Coronary artery (tissue), 2 donors: ENCODE measurements at regions not wholly inside any gene's neighbourhood (a gene's known extent, or its start where the extent isn't known, plus 50 kb on each side); places are given as distances from the start of the nearest gene placed in this dataset.
"Not testable (repeated sequence)": the region's sequence is repeated elsewhere in the genome, so short reads cannot be mapped to it uniquely, and the experiment has no call there.

ENCODE experiments used
- DNase-seq: peaks from one replicate; pipeline ENCODE4 v3.0.0-alpha.2; 2017; ENCODE audit warnings: low spot score
- H3K27ac ChIP-seq, 2 donors: fragments of 200-600 bp; sonication (generic); one replicate each; pipeline ENCODE4 v1.5.1; 2016 to 2019
- H3K4me3 ChIP-seq: fragments of 200-600 bp; sonication (generic); 2 replicates; pipeline ENCODE4 v1.5.1; 2016; ENCODE audit warnings: mild to moderate bottlenecking, moderate library complexity
- CTCF ChIP-seq: fragments of 200-600 bp; sonication (generic); IDR thresholded peaks from one replicate; pipeline ENCODE4 v1.5.1; 2019; ENCODE audit warnings: antibody characterized with exemption

DNA sequence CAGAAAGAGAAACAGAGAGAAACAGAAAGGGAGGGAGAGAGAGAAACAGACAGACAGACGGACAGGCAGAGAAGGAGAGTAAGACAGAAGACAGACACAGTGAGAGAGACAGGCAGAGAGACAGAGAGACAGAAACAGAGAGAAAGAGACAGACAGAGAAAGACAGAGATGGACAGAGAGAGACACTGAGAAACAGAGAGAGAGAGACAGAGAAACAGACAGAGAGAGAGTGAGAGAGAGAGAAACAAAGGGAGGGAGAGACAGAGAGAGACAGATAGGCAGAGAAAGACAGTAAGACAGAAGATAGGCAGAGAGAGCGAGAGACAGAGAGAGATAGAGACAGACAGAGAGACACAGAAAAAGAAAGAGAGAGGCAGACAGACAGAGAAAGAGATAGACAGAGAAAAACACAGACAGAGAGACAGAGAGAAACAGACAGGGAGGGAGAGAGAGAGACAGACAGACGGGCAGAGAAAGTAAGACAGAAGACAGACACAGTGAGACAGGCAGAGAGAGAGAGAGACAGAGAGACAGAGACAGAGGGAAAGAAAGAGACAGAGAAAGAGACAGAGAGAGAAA lies 753.4 kb upstream of the DEFB115 start:
- Histone ChIP-seq H3K27ac (no peak overlapping the region), H3K4me3 (no peak overlapping the region)
- DNase-seq: no peak
- no peak for TF ChIP-seq CTCF

DNA sequence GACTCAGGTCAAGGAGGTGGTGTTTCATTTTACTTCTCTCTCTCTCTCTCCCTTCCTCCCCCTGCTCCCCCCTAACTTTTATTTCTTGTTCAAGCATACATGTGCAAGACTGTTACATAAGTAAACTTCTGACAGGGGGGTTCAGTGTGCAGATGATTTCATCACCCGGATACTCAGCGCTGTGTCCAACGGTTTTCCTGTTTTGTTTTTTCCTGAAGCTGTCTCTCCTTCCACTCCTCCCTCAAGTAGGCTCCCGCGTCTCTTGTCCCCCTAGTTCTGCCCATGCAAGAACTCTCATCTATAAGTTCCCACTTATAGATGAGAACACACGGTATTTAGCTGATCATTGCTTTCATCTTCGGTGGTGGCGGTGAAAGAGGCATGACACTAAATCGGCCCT lies 751.9 kb upstream of the DEFB115 start:
- no peak for TF ChIP-seq CTCF
- Histone ChIP-seq H3K27ac (no peak overlapping the region), H3K4me3 (no peak overlapping the region)
- DNase-seq: no peak

- DNase-seq: no peak
- Histone ChIP-seq H3K27ac (no peak overlapping the region), H3K4me3 (no peak overlapping the region)
- TF ChIP-seq CTCF: no peak
Observed at GRCh38 chr20:30506100-30506499, 751.4 kb upstream of the DEFB115 start.

DNA sequence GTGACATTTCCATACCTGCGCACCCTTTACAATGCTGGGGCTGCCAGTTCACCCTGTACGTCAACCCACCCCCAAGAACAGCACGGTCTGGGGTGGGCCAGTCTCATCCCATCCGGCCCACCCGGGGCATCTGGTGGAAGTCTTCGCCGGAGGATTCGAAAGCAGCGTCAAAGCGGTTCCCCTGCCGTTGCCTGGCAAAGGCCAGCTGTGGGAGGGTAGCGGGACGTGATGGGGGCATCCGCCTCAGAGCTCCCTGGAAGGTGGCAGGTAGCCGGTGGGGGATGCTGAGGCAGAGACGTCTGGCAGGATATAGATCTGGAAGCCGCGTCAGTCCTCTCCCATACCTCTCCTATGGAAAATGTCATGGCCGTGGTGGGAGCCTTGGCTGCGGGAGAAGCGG lies 749.1 kb upstream of the DEFB115 start:
- not testable (repeated sequence) for DNase-seq, H3K27ac ChIP-seq

DNA sequence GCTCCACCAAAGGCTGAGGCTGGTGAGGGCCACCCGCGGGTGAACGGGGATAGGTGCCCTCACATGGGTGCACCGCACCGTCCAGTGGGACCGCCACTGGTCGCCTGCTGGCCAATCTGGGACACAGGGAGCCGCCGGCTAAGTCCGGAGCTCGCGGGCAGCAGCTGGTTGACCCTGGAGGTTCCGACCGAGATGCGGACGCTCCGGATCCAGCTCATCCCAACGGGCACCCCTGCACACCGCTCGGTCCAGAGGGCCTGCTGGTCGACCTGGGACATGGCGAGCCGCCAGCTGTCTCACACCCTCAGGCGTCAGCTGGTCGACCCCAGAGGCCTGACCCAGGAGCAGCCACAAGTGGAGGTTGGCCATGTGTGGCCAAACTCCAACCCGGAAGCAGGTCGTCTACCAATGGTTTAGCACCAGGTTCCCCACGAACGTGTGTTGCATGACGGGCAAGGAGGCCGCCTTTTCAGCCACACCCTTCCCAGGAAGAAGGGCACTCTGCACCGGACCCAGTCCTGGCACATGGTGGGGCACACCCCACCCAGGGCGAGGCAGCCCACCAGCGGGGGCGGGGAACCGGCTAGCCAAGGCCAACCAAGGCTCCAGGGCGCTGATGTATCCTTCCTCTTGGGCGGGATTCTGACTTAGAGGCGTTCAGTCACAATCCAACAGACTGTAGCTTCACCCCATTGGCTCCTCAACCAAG lies 746.0 kb upstream of the DEFB115 start:
- TF ChIP-seq CTCF: no peak
- no peak for DNase-seq
- no peak overlapping the region for H3K27ac ChIP-seq
- no peak overlapping the region for H3K4me3 ChIP-seq

More for the DNA sequence above, 749.1 kb upstream of the DEFB115 start:
- H3K4me3 ChIP-seq: not testable (repeated sequence)

DNA sequence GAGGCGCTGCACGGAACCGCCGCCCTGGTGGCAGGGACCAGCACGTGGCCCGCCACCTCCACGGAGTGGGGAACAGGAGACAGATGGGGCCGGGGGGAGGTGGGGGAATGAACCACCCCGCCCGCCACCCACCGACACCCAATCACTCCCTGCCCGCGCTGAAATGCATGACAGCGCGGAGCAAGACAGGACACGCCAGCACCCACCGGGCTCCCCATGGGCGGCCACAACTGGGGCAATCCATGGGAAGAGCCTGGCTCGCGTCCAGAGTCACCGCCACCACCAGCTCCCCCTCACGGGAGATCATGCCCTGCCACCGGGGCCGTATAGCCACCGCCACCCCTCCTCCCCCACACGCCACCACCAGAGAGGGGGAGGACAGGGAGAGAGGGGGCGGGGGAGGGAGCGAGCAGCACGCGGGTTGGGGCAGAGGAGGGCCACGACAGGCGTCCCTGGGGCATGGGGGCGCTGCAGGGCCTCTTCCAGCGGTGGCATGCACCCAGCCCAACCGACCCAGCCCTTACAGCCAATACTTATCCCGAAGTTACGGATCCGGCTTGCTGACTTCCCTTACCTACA lies 744.3 kb upstream of the DEFB115 start:
- Histone ChIP-seq H3K4me3 (no peak overlapping the region), H3K27ac (no peak overlapping the region)
- DNase-seq: no peak
- TF ChIP-seq CTCF: no peak

- not testable (repeated sequence) for H3K27ac ChIP-seq, DNase-seq, H3K4me3 ChIP-seq
Observed at GRCh38 chr20:30515915-30516314, 741.5 kb upstream of the DEFB115 start.

- not testable (repeated sequence) for DNase-seq, H3K27ac ChIP-seq, H3K4me3 ChIP-seq
Observed at GRCh38 chr20:30518906-30519305, 738.6 kb upstream of the DEFB115 start.

DNA sequence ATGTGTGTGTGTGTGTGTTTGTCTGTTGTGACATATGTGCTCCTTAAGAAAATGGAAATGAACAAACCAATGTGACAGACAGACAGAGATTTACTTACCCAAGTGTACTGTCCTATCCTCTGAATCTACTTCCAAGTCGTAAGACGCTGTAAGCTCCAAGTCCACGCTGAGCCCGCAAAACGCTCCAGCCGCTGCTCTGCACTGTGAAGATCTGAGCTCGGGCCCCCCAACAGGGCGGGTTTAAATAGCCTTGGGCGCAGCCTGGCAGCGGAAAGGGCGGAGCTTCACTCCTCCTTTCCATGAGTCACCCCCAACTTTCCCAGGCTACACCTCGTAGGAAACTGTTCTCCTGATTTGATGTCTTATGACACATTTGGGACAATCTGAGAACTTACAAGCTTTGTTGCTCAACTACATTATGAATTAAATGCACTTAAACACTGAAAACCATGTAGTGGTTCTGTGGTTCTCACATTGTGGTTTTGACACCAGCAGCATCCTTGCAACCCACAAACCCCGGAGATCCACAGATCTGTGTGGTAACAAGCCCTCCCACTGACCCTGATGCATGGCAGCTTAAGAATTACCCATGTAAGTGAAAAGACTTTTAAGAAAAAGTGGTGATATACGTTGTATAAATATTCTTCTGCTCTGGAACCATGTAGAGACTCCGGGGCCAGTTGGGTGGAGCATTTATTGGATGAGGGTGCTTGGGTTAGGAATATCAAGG lies 735.6 kb upstream of the DEFB115 start:
- not testable (repeated sequence) for H3K4me3 ChIP-seq, DNase-seq, H3K27ac ChIP-seq

DNA sequence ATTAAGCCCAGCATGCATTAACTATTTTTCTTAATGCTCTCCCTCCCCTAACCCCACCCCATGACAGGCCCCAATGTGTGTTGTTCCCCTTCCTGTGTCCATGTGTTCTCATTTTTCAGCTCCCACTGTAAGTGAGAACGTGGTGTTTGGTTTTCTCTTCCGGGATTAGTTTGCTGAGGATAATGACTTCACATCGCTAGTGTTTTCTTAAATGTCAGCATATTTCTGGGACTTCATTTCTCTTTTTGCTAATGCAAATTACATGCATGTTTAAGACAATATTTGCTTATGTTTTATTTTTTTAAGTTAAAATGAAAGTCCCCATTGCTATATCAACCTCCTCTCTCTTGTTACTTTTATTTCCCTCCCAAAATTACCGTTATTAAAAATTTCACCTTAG lies 733.3 kb upstream of the DEFB115 start:
- not testable (repeated sequence) for H3K27ac ChIP-seq, DNase-seq, H3K4me3 ChIP-seq

DNA sequence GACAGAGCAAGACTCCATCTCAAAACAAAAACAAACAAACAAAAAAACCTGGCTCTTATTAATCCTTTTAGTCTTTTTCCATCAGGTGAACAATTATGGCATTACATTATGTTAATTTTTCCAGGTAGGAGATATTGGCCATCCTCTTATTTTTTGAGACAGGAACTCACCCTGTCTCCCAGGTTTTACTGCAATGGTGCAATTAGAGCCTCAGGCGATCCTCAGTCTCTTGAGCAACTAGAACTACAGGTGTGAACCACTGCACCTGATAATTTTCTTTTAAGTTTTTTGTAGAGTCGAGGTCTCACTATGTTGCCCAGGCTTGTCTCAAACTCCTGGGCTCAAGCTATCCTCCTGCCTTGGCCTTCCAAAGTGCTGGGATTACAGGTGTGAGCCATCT lies 732.7 kb upstream of the DEFB115 start:
- not testable (repeated sequence) for DNase-seq, H3K27ac ChIP-seq, H3K4me3 ChIP-seq

DNA sequence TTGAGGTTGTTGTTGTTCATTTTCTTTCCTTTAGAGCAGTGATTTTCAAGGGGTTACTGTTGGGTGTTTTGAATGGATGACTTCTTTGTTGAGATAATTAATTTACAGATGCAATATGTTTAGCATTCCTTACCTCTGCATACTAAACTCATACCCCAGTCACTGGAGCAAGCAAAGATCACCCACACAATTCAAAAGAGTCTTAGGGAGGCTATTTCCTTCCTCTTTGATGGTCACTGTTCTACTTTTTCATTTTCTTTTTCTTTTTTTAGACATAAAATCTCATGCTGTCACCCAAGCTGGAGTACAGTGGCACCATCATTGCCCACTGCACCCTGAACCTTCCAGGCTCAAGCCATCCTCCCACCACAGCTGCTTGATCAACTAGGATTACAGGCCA lies 723.8 kb upstream of the DEFB115 start:
- H3K4me3 ChIP-seq, DNase-seq, H3K27ac ChIP-seq: not testable (repeated sequence)

GRCh38 chr20:30537459-30537858 lies 720.0 kb upstream of the DEFB115 start:
- not testable (repeated sequence) for DNase-seq, H3K27ac ChIP-seq, H3K4me3 ChIP-seq
